GM12875 (cell line): ENCODE measurements at regions not wholly inside any gene's neighbourhood (a gene's known extent, or its start where the extent isn't known, plus 50 kb on each side); places are given as distances from the start of the nearest gene placed in this dataset.

Experiments
- H3K4me3 ChIP-seq: one replicate; pipeline ENCODE4 v1.5.1; 2011; ENCODE audit warnings: low read depth, low read length, control low read depth
- TF ChIP-seq, protein P1 (sequence below): IDR thresholded peaks from 2 replicates; pipeline ENCODE4 v1.5.1; 2011; ENCODE audit warnings: low read depth, mild to moderate bottlenecking, control low read depth, inconsistent platforms, low read length, moderate library complexity, borderline replicate concordance; ENCODE audit not compliant: insufficient read depth

DNA sequence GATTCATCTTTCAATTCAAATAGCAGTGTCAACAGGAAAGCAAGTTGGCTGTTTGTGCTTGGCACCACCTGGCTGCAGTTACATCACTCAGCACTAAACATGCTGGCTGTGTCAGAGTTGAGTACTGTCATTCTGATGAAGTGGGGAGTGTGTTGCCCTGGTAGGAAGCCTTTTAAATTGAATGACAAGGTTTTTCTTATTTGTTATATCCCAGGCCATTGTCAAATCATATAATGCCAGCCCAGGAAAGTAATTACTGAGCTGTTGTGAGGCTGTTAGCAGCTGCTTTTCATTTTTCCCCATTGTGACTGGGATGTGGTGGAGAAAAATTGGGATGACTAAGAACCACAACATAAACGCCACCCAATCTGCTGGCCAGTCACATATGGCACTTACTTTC is 106.5 kb upstream of the PRKD1 start:
- no peak overlapping the region for H3K4me3 ChIP-seq
- TF ChIP-seq, protein P1, sequence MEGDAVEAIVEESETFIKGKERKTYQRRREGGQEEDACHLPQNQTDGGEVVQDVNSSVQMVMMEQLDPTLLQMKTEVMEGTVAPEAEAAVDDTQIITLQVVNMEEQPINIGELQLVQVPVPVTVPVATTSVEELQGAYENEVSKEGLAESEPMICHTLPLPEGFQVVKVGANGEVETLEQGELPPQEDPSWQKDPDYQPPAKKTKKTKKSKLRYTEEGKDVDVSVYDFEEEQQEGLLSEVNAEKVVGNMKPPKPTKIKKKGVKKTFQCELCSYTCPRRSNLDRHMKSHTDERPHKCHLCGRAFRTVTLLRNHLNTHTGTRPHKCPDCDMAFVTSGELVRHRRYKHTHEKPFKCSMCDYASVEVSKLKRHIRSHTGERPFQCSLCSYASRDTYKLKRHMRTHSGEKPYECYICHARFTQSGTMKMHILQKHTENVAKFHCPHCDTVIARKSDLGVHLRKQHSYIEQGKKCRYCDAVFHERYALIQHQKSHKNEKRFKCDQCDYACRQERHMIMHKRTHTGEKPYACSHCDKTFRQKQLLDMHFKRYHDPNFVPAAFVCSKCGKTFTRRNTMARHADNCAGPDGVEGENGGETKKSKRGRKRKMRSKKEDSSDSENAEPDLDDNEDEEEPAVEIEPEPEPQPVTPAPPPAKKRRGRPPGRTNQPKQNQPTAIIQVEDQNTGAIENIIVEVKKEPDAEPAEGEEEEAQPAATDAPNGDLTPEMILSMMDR = no peak

DNA sequence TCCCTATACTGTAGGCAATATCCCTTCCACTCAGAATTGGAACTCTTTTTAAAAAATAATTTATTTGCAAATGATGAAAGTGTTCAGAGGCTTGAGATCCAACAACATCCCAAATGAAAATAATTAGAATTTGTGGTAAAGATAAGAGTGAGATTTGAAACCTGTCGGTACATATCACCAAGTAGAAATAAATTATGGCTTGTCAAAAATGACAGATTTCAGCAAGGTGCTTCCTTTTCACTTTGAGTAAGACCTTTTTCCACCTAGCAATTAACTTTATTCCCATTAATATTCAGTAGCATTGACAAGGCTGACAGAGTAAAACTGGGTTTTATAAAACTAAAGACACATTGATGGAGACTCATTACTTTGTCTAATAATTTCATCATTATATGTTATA is 107.7 kb upstream of the PRKD1 start:
- no peak overlapping the region for H3K4me3 ChIP-seq
- TF ChIP-seq, protein P1 = no peak

DNA sequence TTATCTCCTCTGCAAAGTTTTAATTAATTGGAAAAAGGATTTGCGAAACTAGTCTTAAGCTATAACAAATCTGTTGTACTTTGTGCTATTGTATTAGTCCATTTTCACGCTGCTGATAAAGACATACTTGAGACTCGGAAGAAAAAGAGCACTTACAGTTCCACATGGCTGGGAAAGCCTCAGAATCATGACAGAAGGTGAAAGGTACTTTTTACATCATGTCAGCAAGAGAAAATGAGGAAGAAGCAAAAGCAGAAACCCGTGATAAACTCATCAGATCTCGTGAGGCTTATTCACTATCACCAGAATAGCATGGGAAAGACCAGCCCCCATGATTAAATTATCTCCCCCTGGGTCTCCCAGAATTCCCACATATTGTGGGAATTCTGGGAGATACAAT is 118.1 kb upstream of the PRKD1 start:
- no peak overlapping the region for H3K4me3 ChIP-seq
- TF ChIP-seq, protein P1 = no peak

DNA sequence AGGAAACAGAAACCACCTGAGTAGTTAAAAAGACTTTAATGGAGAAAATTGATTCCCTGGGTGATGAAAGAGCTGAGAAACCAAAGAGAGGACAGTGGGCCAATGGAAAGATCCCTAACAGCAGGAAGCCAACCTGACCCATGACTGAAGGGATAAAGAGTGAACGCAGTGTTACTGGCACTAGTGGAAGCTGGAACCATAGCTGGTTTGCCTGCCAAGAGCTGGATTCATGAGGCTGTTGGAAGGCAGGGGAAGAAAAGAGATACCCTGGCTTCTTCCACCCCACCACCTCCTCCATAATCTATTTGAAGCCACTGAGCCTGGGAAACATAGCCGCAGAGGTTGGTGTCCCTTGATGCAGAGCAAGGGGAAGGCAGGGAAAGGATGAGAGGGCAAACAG is 125.5 kb upstream of the PRKD1 start:
- TF ChIP-seq, protein P1 = no peak
- no peak overlapping the region for H3K4me3 ChIP-seq

DNA sequence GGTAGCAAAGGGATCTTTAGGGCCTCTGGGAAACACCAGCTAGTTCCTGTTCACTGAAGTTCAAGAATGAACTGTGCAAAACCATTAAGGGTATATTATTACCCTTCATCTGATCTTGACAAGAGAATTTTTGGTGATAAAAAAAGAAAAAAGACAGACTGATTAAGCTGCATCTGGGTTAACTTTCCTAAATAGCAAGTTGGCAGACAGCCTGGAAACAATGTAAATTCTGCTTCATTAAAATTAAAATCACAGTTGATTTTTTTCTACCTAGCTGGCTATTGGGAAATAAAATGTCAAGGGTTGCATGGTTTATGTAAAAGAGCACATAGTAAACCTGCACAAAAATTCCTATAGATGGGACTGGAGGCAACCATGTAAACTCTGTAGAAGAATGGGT is 126.6 kb upstream of the PRKD1 start:
- TF ChIP-seq, protein P1 = no peak
- no peak overlapping the region for H3K4me3 ChIP-seq

DNA sequence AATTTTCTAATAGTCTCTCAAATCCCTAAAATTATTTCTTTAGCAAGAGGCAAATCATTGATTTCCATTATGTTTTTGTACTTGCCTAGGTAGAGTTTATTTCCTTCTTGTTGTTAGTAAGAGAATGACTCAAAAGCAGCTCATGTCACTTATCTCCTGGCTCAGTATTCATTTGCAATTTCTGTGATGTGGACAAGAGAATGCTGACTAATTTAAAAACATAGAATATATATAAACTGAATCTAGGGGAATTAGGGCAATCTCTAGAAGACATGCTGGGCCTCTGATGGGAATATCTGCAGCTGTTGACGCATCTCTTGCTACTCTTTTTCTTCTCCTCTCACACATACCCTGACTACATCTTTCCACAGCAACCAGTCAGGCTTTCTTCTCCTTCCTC is 130.8 kb upstream of the PRKD1 start:
- TF ChIP-seq, protein P1 = no peak
- H3K4me3 ChIP-seq = no peak overlapping the region

DNA sequence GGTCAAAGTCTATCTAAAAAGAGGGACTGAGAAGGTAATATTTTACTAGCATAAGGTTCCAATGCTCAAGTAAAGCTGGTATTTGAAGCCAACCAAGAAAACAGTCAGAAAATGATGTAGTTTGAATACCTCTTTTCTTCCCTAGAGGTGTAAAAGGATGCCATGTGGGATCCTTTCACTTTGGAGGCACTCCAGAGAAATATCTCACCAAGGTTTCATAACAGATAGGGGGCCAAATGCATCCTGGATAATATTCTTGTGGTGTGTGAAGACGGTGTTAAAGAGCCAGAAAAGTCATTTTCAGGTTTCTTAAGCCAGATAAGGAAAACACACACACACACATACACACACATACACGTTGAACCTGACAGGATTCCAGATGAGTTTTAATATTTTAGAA is 136.1 kb upstream of the PRKD1 start:
- TF ChIP-seq, protein P1 = no peak

More for the DNA sequence above, 136.1 kb upstream of the PRKD1 start:
- H3K4me3 ChIP-seq = no peak overlapping the region
